Renal pelvis (tissue), 1 donor: ENCODE measurements at regions not wholly inside any gene's neighbourhood (a gene's known extent, or its start where the extent isn't known, plus 50 kb on each side); places are given as distances from the start of the nearest gene placed in this dataset.
"Not testable (repeated sequence)": the region's sequence is repeated elsewhere in the genome, so short reads cannot be mapped to it uniquely, and the experiment has no call there.

Experiments
- DNase-seq: peaks from one replicate; pipeline ENCODE4 v3.0.0-alpha.2; 2013

- no peak for DNase-seq
Observed at GRCh38 chr17:53330756-53331155, 492.0 kb upstream of the KIF2B start.

- no peak for DNase-seq
Observed at GRCh38 chr17:53321651-53322050, 501.1 kb upstream of the KIF2B start.

- DNase-seq, result no peak
Observed at GRCh38 chr17:53319947-53320346, 502.8 kb upstream of the KIF2B start.

- DNase-seq, result no peak
Observed at GRCh38 chr17:53316988-53317387, 505.7 kb upstream of the KIF2B start.

- DNase-seq, result no peak
Observed at GRCh38 chr17:53316073-53316472, 506.7 kb upstream of the KIF2B start.

GRCh38 chr17:53314521-53314920, 508.2 kb upstream of the KIF2B start:
- DNase-seq, result no peak

- no peak for DNase-seq
Observed at GRCh38 chr17:53313746-53314145, 509.0 kb upstream of the KIF2B start.

GRCh38 chr17:53278466-53278865, 544.3 kb upstream of the KIF2B start:
- DNase-seq, result no peak

- peak; percentile 36 for DNase-seq
Observed at GRCh38 chr17:53273126-53273525, 549.6 kb upstream of the KIF2B start.

- no peak for DNase-seq
Observed at GRCh38 chr17:53270936-53271335, 551.8 kb upstream of the KIF2B start.

- no peak for DNase-seq
Observed at GRCh38 chr17:53264730-53265129, 558.0 kb upstream of the KIF2B start.

GRCh38 chr17:53253956-53254597, 568.6 kb upstream of the KIF2B start:
- DNase-seq, result no peak

- DNase-seq, result no peak
Observed at GRCh38 chr17:53249036-53249435, 573.7 kb upstream of the KIF2B start.

- no peak for DNase-seq
Observed at GRCh38 chr17:53234138-53234537, 588.6 kb upstream of the KIF2B start.

GRCh38 chr17:53227514-53227913, 595.2 kb upstream of the KIF2B start:
- no peak for DNase-seq

GRCh38 chr17:53227111-53227510, 595.6 kb upstream of the KIF2B start:
- DNase-seq, result no peak

GRCh38 chr17:53219821-53220220, 602.9 kb upstream of the KIF2B start:
- no peak for DNase-seq

- no peak for DNase-seq
Observed at GRCh38 chr17:53218723-53219122, 604.0 kb upstream of the KIF2B start.

- no peak for DNase-seq
Observed at GRCh38 chr17:53217311-53217710, 605.4 kb upstream of the KIF2B start.

- not testable (repeated sequence) for DNase-seq
Observed at GRCh38 chr17:53208935-53209334, 613.8 kb upstream of the KIF2B start.

- DNase-seq, result no peak
Observed at GRCh38 chr17:53193044-53193443, 629.7 kb upstream of the KIF2B start.

- DNase-seq, result no peak
Observed at GRCh38 chr17:53191878-53192277, 630.8 kb upstream of the KIF2B start.

GRCh38 chr17:53186001-53186400, 636.7 kb upstream of the KIF2B start:
- no peak for DNase-seq

- DNase-seq, result no peak
Observed at GRCh38 chr17:53176629-53177028, 646.1 kb upstream of the KIF2B start.

- DNase-seq, result no peak
Observed at GRCh38 chr17:53168413-53168812, 654.3 kb upstream of the KIF2B start.
